ENCODE measurements at regions not wholly inside any gene's neighbourhood (a gene's known extent, or its start where the extent isn't known, plus 50 kb on each side); places are given as distances from the start of the nearest gene placed in this dataset.

DNA sequence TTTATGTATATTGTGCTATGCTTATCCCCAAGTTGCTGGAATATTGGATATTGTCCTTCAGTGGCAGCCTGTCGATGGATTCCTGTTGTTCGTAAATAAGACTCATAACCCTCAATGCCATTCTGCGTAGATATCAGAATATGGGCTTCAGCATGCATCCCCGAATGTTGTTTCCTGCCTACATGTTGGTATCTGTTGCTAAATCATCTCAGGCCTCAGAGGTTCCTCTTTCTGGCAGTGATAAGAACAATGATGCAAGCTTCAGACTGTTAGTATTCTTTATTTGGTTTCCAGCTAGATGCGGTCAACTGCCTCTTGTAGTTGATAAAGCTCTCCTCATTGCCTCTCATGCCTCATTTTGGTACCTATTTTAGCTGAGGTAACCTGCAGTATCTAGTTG is 2082.6 kb downstream of the MRPL39 start:
- DNase-seq: no peak
- Mint-ChIP-seq H3K9me3 (no peaks in the 10 kb centered on the region), H3K4me3 (no peak overlapping the region), H3K27me3 (no peaks in the 10 kb centered on the region), H3K27ac (no peak overlapping the region), H3K36me3 (ENCODE audit: low read depth) (no peaks in the 10 kb centered on the region), H3K4me1 (no peaks in the 10 kb centered on the region)
- intact Hi-C loops (cut with micrococcal nuclease): no loop called here

DNA sequence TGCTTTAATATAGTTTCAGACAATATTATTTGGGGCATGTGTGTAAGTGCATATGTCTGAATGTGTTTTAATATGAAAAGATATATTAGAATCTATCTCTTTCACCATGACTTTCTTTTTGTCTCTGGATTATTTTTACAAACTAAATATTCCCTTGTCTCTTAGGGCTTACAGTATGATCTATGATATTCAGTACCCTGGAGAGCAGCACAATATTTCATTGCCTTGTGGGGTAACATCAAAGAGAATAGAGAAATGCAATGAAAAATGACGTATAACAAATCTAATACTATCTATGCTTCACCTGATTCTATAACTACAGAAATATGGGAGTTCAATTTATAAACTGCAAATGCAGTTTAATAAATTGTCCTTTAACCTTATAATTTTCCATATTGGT is 2084.5 kb downstream of the MRPL39 start:
- DNase-seq: no peak
- Mint-ChIP-seq H3K27me3 (no peaks in the 10 kb centered on the region), H3K27ac (no peak overlapping the region), H3K4me1 (no peaks in the 10 kb centered on the region), H3K4me3 (no peak overlapping the region), H3K9me3 (no peaks in the 10 kb centered on the region), H3K36me3 (ENCODE audit: low read depth) (no peaks in the 10 kb centered on the region)
- intact Hi-C loops (cut with micrococcal nuclease): no loop called here

DNA sequence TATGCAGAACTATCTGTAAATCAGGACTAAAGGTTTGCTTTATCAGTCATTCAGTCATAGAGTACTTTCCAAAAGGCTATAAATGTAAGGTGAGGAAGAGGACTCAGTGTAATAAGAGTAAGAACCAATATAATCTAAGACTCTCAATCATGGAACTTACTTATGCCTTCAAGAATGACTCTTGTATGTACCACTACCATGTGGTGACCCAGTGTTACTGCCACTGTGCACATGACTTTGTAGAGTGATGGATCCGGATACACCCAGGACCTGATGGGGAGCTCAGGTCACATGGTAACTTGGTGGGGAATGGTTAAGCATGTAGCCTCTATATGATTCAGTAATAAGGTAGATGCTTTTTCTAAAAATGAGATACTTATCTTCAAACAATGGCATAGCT is 2099.8 kb downstream of the MRPL39 start:
- H3K27ac Mint-ChIP-seq: no peak overlapping the region
- DNase-seq: no peak
- no peaks in the 10 kb centered on the region for H3K9me3 Mint-ChIP-seq
- no peaks in the 10 kb centered on the region for H3K27me3 Mint-ChIP-seq
- H3K36me3 Mint-ChIP-seq (ENCODE audit: low read depth): no peaks in the 10 kb centered on the region
- intact Hi-C loops (cut with micrococcal nuclease): no loop called here
- no peak overlapping the region for H3K4me3 Mint-ChIP-seq
- H3K4me1 Mint-ChIP-seq: no peaks in the 10 kb centered on the region

DNA sequence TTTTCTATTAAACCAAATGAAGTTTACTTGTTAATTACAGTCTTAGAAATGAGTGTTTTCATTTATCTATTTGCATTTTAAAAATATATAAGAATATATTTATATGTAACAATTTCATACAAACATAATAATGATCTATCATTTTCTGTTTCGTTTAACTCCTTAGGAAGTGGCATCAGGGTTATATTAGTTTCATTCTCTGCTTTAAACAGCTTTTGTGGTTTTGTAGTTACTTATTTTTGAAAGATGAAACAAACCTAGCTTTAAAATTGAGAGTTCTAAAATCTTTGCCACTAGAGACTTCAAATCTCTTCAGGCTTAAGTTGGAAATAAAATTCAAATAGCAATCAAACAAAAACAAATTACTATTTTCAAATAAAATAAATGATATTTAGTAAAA is 2110.6 kb downstream of the MRPL39 start:
- DNase-seq: no peak
- no peaks in the 10 kb centered on the region for H3K36me3 Mint-ChIP-seq (ENCODE audit: low read depth)
- no peaks in the 10 kb centered on the region for H3K9me3 Mint-ChIP-seq
- intact Hi-C loops (cut with micrococcal nuclease): no loop called here
- no peak overlapping the region for H3K4me3 Mint-ChIP-seq
- H3K4me1 Mint-ChIP-seq: no peaks in the 10 kb centered on the region
- no peak overlapping the region for H3K27ac Mint-ChIP-seq
- H3K27me3 Mint-ChIP-seq: no peaks in the 10 kb centered on the region

DNA sequence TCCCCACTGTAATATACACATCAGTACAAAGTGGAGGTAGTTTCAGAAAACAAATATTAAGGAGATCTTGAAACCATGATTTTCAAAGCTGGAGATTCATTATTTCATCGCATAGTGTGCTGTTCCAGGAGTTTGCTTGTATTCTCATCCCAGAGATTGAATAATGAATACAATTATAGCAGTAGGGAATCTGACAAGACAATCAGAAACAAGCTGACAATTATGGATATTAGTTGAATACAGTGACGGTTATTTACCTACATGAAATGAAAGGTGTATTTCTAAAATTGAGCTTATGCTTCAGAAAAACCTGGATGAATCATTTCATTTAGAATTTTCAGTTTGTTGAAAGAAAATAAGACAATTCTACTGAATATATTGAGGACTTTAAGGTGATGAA is 2119.0 kb downstream of the MRPL39 start:
- no peaks in the 10 kb centered on the region for H3K9me3 Mint-ChIP-seq
- H3K4me3 Mint-ChIP-seq: no peak overlapping the region
- DNase-seq: no peak
- intact Hi-C loops (cut with micrococcal nuclease): no loop called here
- no peaks in the 10 kb centered on the region for H3K36me3 Mint-ChIP-seq (ENCODE audit: low read depth)
- H3K27me3 Mint-ChIP-seq: no peaks in the 10 kb centered on the region
- H3K4me1 Mint-ChIP-seq: no peaks in the 10 kb centered on the region
- no peak overlapping the region for H3K27ac Mint-ChIP-seq

DNA sequence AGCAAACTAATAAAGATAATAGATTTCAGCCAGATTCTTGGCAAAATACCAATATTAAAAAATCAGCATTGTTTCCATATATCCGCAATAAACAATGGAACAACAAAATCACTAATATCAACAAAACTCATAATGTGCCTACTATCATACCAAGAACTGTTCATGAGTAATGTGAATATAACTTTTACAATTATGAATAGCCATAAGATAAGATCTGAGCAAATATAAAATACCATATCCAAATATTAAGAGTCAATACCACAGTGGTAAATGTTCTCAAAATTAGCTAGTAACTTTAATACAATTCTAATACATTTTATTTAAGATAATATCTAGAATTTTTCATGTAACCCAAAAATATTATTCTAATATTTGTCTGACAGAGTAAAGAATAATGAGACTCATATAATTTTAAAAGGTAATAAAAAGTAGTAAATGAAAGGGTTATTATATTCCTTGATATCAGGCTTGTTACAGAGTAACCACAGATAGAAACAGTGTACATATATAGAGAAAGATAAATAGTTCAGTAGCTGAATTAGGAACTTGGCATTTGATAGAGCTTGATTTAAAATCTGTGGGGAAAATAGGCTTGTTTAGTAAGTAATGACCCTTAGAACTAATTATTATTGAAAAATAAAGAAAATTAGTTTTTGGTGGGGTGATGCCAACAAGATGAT is 2126.6 kb downstream of the MRPL39 start:
- H3K27ac Mint-ChIP-seq: no peak overlapping the region
- H3K4me1 Mint-ChIP-seq: no peaks in the 10 kb centered on the region
- intact Hi-C loops (cut with micrococcal nuclease): no loop called here
- no peaks in the 10 kb centered on the region for H3K36me3 Mint-ChIP-seq (ENCODE audit: low read depth)
- H3K27me3 Mint-ChIP-seq: no peaks in the 10 kb centered on the region
- no peak overlapping the region for H3K4me3 Mint-ChIP-seq
- H3K9me3 Mint-ChIP-seq: no peaks in the 10 kb centered on the region
- no peak for DNase-seq

DNA sequence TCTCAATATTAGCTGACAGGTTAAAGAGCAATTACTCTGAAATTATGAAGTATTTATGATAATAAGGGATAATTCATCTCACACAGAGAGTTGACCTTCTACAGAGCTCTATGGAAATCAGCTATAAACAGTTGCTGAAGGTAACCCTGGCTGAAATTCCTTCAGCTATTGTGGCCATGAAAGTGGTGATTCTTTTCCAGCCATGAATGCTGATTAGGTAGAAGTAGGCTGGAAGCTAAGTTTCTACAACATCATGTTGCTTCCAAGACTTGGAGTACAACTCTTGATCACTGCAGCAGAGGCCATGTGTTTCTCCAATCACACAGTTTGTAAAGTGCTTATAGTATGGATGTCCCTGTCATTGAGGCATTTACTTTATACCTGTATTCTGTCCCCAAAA is 2128.9 kb downstream of the MRPL39 start:
- Mint-ChIP-seq H3K27ac (no peak overlapping the region), H3K36me3 (ENCODE audit: low read depth) (no peaks in the 10 kb centered on the region), H3K4me1 (no peaks in the 10 kb centered on the region), H3K9me3 (no peaks in the 10 kb centered on the region), H3K4me3 (no peak overlapping the region), H3K27me3 (no peaks in the 10 kb centered on the region)
- intact Hi-C loops (cut with micrococcal nuclease): no loop called here
- DNase-seq: no peak

DNA sequence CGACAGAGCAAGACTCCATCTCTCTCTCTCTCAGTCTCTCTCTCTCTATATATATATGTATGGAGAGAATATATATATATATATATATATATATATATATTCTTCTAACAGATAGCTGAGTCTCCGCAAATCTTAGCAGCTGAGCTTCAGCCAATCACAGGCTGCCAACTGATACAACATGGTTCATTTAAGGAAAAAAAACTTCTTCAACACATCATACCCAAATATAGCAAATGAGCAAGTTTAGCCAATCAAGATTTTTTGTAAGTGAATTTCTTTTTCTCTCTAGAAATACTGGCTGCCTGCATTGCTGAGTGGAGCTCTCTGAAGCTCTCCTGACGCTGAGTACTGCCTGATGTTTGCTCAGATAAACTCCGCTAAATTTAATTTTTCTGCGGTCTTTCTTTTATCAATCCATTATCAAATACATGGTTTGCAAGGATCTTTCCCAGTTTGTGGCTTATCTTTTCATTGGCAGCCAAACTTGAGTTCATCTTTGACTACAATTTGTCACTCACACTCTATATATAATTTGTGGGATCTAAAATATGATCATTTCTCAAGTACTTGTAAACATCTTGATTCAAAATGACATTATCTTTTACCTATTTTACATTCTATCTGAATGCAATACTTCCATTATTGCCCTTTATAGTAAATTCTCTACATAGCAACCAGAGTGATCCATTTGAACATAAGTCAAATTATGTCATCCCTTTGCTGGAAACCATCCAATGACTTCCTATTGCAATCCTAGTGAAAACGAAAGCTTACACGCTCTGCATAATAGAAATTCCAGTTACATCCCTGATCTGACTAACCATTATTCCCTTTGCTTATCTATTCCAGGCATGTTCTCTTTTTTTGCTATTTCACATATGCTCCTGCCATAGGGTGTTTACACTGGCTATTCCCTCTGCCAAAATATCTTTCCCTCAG is 2131.7 kb downstream of the MRPL39 start:
- no peaks in the 10 kb centered on the region for H3K27me3 Mint-ChIP-seq
- no peak for DNase-seq
- H3K27ac Mint-ChIP-seq: no peak overlapping the region
- no peaks in the 10 kb centered on the region for H3K36me3 Mint-ChIP-seq (ENCODE audit: low read depth)
- H3K4me1 Mint-ChIP-seq: no peaks in the 10 kb centered on the region
- H3K4me3 Mint-ChIP-seq: no peak overlapping the region
- H3K9me3 Mint-ChIP-seq: no peaks in the 10 kb centered on the region
- intact Hi-C loops (cut with micrococcal nuclease): no loop called here

DNA sequence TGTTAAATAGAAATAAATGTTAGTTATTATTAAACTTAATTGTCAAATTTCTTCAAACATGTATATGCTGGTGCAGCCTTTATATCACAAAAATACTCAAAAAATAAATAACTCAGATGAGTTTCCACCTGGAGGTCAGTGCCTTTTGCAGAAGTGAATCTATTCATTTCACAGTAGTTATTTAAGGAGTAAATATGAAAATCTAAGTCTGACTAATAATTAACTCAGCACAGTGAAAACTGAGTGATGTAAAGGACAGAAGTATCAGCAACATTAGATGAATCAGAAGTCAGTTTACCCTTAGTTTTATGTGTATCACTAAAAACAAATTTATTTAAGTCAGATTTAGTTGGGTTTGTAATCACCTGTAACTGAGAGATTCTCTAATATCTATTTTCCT is 2135.4 kb downstream of the MRPL39 start:
- DNase-seq: no peak

DNA sequence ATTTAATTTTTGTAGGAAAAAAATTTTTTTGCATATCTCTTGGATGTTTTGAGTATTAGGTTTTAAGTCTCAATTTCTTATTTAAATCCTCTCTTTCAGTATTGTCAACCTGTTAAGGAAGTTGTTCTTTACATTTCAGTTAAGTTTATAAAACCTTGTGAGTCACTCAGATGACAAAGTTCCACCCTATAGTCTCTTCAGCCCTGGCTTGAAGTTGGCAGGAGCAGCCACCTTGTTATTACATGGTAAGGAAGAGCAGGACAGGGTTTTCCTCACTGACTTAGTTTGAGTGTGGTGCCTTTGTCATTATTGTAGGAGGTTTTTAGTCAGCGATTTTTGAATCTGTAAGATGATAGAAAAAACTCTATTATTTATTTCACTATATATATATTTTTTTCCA is 2143.9 kb downstream of the MRPL39 start:
- Mint-ChIP-seq H3K27me3 (no peaks in the 10 kb centered on the region), H3K9me3 (no peaks in the 10 kb centered on the region), H3K27ac (no peak overlapping the region), H3K4me3 (no peak overlapping the region), H3K4me1 (no peaks in the 10 kb centered on the region), H3K36me3 (ENCODE audit: low read depth) (no peaks in the 10 kb centered on the region)
- intact Hi-C loops (cut with micrococcal nuclease): no loop called here
- DNase-seq: no peak

More for the DNA sequence above, 2135.4 kb downstream of the MRPL39 start:
- Mint-ChIP-seq H3K4me3 (no peak overlapping the region), H3K27ac (no peak overlapping the region), H3K4me1 (no peaks in the 10 kb centered on the region), H3K9me3 (no peaks in the 10 kb centered on the region), H3K36me3 (ENCODE audit: low read depth) (no peaks in the 10 kb centered on the region), H3K27me3 (no peaks in the 10 kb centered on the region)
- intact Hi-C loops (cut with micrococcal nuclease): no loop called here

DNA sequence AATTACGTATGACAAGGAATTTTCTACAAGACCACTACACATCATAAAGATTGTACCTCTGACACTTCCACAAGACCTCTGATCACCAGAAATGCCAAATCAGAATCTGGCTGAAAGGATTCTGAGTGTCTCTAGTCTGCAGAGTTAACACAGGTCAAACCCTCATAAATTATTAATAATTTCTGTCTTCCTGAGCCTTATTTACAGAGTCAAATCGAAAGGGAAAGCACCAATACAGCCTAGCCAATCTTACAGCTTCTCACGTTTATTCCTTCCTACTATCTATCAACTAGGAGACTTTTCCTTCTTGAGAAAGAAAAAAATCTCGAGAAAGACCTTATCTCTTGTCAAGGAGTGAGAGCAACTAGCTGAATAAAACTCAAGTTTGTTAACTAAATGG is 2151.6 kb downstream of the MRPL39 start:
- Mint-ChIP-seq H3K27ac (no peak overlapping the region), H3K36me3 (ENCODE audit: low read depth) (no peaks in the 10 kb centered on the region), H3K27me3 (no peaks in the 10 kb centered on the region), H3K4me1 (peaks cover 1% of the 10 kb centered on the region), H3K9me3 (no peaks in the 10 kb centered on the region), H3K4me3 (no peak overlapping the region)
- no peak for DNase-seq
- intact Hi-C loops (cut with micrococcal nuclease): no loop called here

DNA sequence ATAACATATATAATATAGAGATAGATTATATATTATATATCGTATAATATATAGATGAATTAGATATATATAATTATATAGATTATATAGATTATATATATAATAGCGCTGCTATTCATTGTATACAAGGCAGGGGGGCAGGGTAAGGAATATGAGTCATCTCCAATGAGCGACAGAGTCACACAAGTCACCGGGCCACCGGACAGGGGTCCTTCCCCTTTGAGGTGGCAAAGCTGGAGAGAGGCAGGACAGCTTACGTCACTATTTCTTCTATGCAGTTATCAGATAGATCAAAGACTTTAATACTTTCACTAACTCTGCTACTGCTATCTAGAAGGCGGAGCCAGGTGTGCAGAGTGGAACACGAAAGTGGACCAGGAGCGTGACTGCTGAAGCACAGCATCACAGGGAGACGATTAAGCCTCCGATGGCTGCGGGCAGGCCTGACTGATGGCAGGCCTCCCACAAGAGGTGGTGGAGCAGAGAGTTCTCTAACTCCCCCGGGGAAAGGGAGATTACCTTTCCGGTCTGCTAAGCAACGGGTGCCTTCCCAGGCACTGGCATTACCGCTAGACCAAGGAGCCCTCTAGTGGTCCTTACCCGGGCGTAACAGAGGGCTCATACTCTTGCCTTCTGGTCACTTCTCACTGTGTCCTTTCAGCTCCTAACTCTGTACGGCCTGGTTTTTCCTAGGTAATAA is 2154.7 kb downstream of the MRPL39 start:
- no peak for DNase-seq

DNA sequence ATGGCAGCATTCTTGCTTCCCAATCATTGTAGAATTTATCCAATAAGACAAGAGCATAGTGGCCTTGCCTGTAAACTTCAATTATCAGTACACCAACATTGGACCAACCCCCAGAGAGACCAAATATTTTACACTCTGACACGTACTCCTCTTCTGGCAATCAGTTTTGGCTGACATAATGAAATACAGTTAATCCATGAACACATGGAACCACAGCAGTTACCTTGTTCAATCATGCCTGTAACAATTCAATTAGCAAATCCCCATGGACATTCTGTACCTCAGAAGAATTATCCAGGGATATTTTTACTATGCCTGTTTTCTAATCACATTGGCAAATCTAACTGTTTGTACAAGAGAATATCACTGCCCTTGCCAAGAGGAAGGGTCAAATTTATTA is 2162.0 kb downstream of the MRPL39 start:
- intact Hi-C loops (cut with micrococcal nuclease): no loop called here
- Mint-ChIP-seq H3K9me3 (no peaks in the 10 kb centered on the region), H3K4me3 (no peak overlapping the region), H3K27me3 (no peaks in the 10 kb centered on the region), H3K4me1 (no peaks in the 10 kb centered on the region), H3K27ac (no peak overlapping the region), H3K36me3 (ENCODE audit: low read depth) (no peaks in the 10 kb centered on the region)
- DNase-seq: no peak

More for the DNA sequence above, 2154.7 kb downstream of the MRPL39 start:
- no peaks in the 10 kb centered on the region for H3K9me3 Mint-ChIP-seq
- H3K36me3 Mint-ChIP-seq (ENCODE audit: low read depth): no peaks in the 10 kb centered on the region
- peaks cover 1% of the 10 kb centered on the region for H3K4me1 Mint-ChIP-seq
- no peaks in the 10 kb centered on the region for H3K27me3 Mint-ChIP-seq
- intact Hi-C loops (cut with micrococcal nuclease): no loop called here
- no peak overlapping the region for H3K4me3 Mint-ChIP-seq
- no peak overlapping the region for H3K27ac Mint-ChIP-seq

DNA sequence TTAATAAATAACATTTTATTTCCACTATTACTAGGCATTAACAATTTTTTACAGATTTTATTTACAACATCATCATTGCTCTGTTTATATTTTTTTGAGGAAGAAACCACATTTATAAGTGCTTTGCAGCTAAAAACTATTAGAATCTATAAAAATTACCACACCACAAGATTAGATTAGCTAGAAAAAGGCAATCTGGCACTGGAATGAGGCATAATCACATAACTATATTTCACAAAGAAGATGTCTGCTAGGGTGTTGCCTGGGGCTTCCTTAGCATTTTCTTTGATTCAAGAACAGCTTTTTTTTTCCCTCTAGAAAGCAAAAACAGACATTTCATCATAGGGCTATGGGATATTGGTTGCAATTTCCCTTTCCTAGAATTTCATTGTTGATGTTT is 2169.2 kb downstream of the MRPL39 start:
- no peaks in the 10 kb centered on the region for H3K36me3 Mint-ChIP-seq (ENCODE audit: low read depth)
- no peaks in the 10 kb centered on the region for H3K27me3 Mint-ChIP-seq
- H3K27ac Mint-ChIP-seq: no peak overlapping the region
- H3K9me3 Mint-ChIP-seq: no peaks in the 10 kb centered on the region
- intact Hi-C loops (cut with micrococcal nuclease): no loop called here
- no peaks in the 10 kb centered on the region for H3K4me1 Mint-ChIP-seq
- H3K4me3 Mint-ChIP-seq: no peak overlapping the region
- no peak for DNase-seq

Measured in activated CD4-positive, alpha-beta T cell treated with anti-CD3 and anti-CD28 coated beads, Interleukin-2, amount 10 ng/mL, durations not matched to agents 24 days and 14 days (primary cell).